Neural progenitor cell (in vitro differentiated cells): ENCODE measurements at regions not wholly inside any gene's neighbourhood (a gene's known extent, or its start where the extent isn't known, plus 50 kb on each side); places are given as distances from the start of the nearest gene placed in this dataset.
A peak's percentile ranks its signal among the peaks of the same experiment; 100 is the strongest.

Source experiments
- DNase-seq: peaks from one replicate; pipeline ENCODE4 v3.0.0-alpha.2; 2016; ENCODE audit warnings: low spot score
- H2AFZ ChIP-seq: fragments of 200-600 bp; sonication (generic); replicated peaks from 2 replicates; pipeline ENCODE4 v1.6.1; 2016; ENCODE audit warnings: antibody characterized with exemption
- H3F3A ChIP-seq: fragments of 200-600 bp; sonication (generic); 2 replicates; pipeline ENCODE4 v1.6.1; 2016; ENCODE audit warnings: antibody characterized with exemption, low read depth
- H3K27ac ChIP-seq: fragments of 200-600 bp; sonication (generic); 2 replicates; pipeline ENCODE4 v1.5.1; 2016; ENCODE audit warnings: mild to moderate bottlenecking
- H3K27me3 ChIP-seq: fragments of 200-600 bp; sonication (generic); 2 replicates; pipeline ENCODE4 v1.6.1; 2016; ENCODE audit warnings: mild to moderate bottlenecking, moderate library complexity
- H3K36me3 ChIP-seq: fragments of 200-600 bp; sonication (generic); 2 replicates; pipeline ENCODE4 v1.5.1; 2016
- H3K4me1 ChIP-seq: fragments of 200-600 bp; sonication (generic); 2 replicates; pipeline ENCODE4 v1.6.1; 2016; ENCODE audit warnings: mixed run types
- H3K4me2 ChIP-seq: fragments of 200-600 bp; sonication (generic); 2 replicates; pipeline ENCODE4 v1.6.1; 2016
- H3K4me3 ChIP-seq: fragments of 200-600 bp; sonication (generic); 2 replicates; pipeline ENCODE4 v1.5.1; 2016
- H3K79me2 ChIP-seq: fragments of 200-600 bp; sonication (generic); 2 replicates; pipeline ENCODE4 v1.6.1; 2016; ENCODE audit warnings: low read depth
- H3K9ac ChIP-seq: fragments of 200-600 bp; sonication (generic); 2 replicates; pipeline ENCODE4 v1.6.1; 2016
- H3K9me3 ChIP-seq: fragments of 200-600 bp; sonication (generic); 2 replicates; pipeline ENCODE4 v1.5.1; 2016; ENCODE audit warnings: low read depth
- H4K20me1 ChIP-seq: fragments of 200-600 bp; sonication (generic); 2 replicates; pipeline ENCODE4 v1.6.1; 2016; ENCODE audit warnings: low read depth
- H3K27ac Mint-ChIP-seq: 3 replicates; pipeline ENCODE4 v1.8.0; 2021; ENCODE audit warnings: mixed read lengths
- H3K27me3 Mint-ChIP-seq: 2 replicates; pipeline ENCODE4 v1.8.0; 2022; ENCODE audit warnings: low read depth, mild to moderate bottlenecking, inconsistent platforms, moderate library complexity, mixed read lengths; ENCODE audit not compliant: insufficient read depth
- H3K36me3 Mint-ChIP-seq: 3 replicates; pipeline ENCODE4 v1.8.0; 2021; ENCODE audit warnings: mixed read lengths
- H3K4me1 Mint-ChIP-seq: 3 replicates; pipeline ENCODE4 v1.8.0; 2021; ENCODE audit warnings: mixed read lengths
- H3K4me3 Mint-ChIP-seq: 3 replicates; pipeline ENCODE4 v1.8.0; 2021; ENCODE audit warnings: mild to moderate bottlenecking, moderate library complexity, mixed read lengths
- H3K9me3 Mint-ChIP-seq: 3 replicates; pipeline ENCODE4 v1.8.0; 2020; ENCODE audit warnings: mixed read lengths
- CTCF ChIP-seq: fragments of 200-600 bp; sonication (generic); IDR thresholded peaks from 2 replicates; pipeline ENCODE4 v1.5.1; 2017; ENCODE audit warnings: antibody characterized with exemption, mild to moderate bottlenecking
- EZH2 ChIP-seq: fragments of 200-600 bp; sonication (generic); IDR thresholded peaks from 2 replicates; pipeline ENCODE4 v1.6.1; 2017; ENCODE audit warnings: antibody characterized with exemption, mild to moderate bottlenecking, moderate library complexity
- EZH2phosphoT487 ChIP-seq: fragments of 200-600 bp; sonication (generic); IDR thresholded peaks from 2 replicates; pipeline ENCODE4 v1.6.1; 2017; ENCODE audit warnings: antibody characterized with exemption

GRCh38 chr9:99326112-99326916 is 104.2 kb downstream of the SEC61B start:
- no peaks in the 10 kb centered on the region for H3F3A ChIP-seq
- no peak overlapping the region for H3K4me3 ChIP-seq
- H3K27ac ChIP-seq: no peak overlapping the region
- no peak overlapping the region for H3K4me2 ChIP-seq
- no peaks in the 10 kb centered on the region for H3K36me3 ChIP-seq
- H3K4me1 ChIP-seq: peaks cover 4% of the 10 kb centered on the region
- Mint-ChIP-seq H3K27ac (no peak overlapping the region), H3K9me3 (no peaks in the 10 kb centered on the region), H3K27me3 (no peaks in the 10 kb centered on the region), H3K4me3 (no peak overlapping the region), H3K36me3 (no peaks in the 10 kb centered on the region), H3K4me1 (no peaks in the 10 kb centered on the region)
- H3K9me3 ChIP-seq: no peaks in the 10 kb centered on the region
- H3K27me3 ChIP-seq: no peaks in the 10 kb centered on the region
- no peak overlapping the region for H2AFZ ChIP-seq
- TF ChIP-seq EZH2phosphoT487 (no peak), EZH2 (no peak), CTCF (peak; percentile 26)
- no peaks in the 10 kb centered on the region for H3K79me2 ChIP-seq
- peak; percentile 51 for DNase-seq
- no peak overlapping the region for H3K9ac ChIP-seq
- no peaks in the 10 kb centered on the region for H4K20me1 ChIP-seq

GRCh38 chr9:99326917-99327189 is 104.8 kb downstream of the SEC61B start:
- no peaks in the 10 kb centered on the region for H3K36me3 ChIP-seq
- no peak overlapping the region for H3K4me3 Mint-ChIP-seq
- H3K79me2 ChIP-seq: no peaks in the 10 kb centered on the region
- H3K27ac ChIP-seq: no peak overlapping the region
- H3K4me3 ChIP-seq: no peak overlapping the region
- H3K27me3 ChIP-seq: no peaks in the 10 kb centered on the region
- no peaks in the 10 kb centered on the region for H3K36me3 Mint-ChIP-seq
- no peaks in the 10 kb centered on the region for H4K20me1 ChIP-seq
- no peaks in the 10 kb centered on the region for H3K9me3 ChIP-seq
- no peaks in the 10 kb centered on the region for H3F3A ChIP-seq
- peaks cover 4% of the 10 kb centered on the region for H3K4me1 ChIP-seq
- no peaks in the 10 kb centered on the region for H3K4me1 Mint-ChIP-seq
- no peak overlapping the region for H3K27ac Mint-ChIP-seq
- H2AFZ ChIP-seq: no peak overlapping the region
- H3K9ac ChIP-seq: no peak overlapping the region
- no peak overlapping the region for H3K4me2 ChIP-seq
- TF ChIP-seq EZH2phosphoT487: no peak
- no peak for TF ChIP-seq EZH2
- TF ChIP-seq CTCF: no peak
- no peaks in the 10 kb centered on the region for H3K27me3 Mint-ChIP-seq
- no peak for DNase-seq
- H3K9me3 Mint-ChIP-seq: no peaks in the 10 kb centered on the region

DNA sequence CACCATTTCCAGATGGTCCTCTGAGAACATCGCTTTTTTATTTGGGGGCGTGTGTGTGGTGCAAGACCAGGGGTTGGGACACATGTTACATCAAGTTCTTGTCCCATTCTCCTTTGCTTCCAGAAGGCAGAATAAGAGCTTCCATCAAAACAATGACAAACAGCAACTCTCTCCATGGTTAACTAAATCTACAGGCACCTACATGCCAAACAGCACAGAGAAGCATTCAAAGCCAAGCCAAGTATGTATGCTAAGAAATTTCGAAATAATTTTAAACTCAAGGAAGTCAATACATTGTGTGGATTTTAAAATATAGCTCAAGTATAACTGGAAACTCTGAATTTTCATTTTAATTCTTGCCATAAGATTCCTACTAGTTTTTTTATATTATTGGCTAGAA is 105.6 kb downstream of the SEC61B start:
- no peaks in the 10 kb centered on the region for H3K27me3 Mint-ChIP-seq
- no peaks in the 10 kb centered on the region for H3K9me3 ChIP-seq
- H3K4me2 ChIP-seq: no peak overlapping the region
- no peak overlapping the region for H2AFZ ChIP-seq
- no peaks in the 10 kb centered on the region for H3K79me2 ChIP-seq
- no peak overlapping the region for H3K27ac Mint-ChIP-seq
- no peaks in the 10 kb centered on the region for H4K20me1 ChIP-seq
- H3K4me3 ChIP-seq: no peak overlapping the region
- H3K36me3 Mint-ChIP-seq: no peaks in the 10 kb centered on the region
- no peaks in the 10 kb centered on the region for H3K36me3 ChIP-seq
- TF ChIP-seq EZH2: no peak
- TF ChIP-seq EZH2phosphoT487: no peak
- H3K4me1 Mint-ChIP-seq: no peaks in the 10 kb centered on the region
- no peaks in the 10 kb centered on the region for H3K27me3 ChIP-seq
- no peak overlapping the region for H3K9ac ChIP-seq
- no peaks in the 10 kb centered on the region for H3F3A ChIP-seq
- peaks cover 4% of the 10 kb centered on the region for H3K4me1 ChIP-seq
- no peak for DNase-seq
- H3K27ac ChIP-seq: no peak overlapping the region
- H3K9me3 Mint-ChIP-seq: no peaks in the 10 kb centered on the region
- no peak overlapping the region for H3K4me3 Mint-ChIP-seq

DNA sequence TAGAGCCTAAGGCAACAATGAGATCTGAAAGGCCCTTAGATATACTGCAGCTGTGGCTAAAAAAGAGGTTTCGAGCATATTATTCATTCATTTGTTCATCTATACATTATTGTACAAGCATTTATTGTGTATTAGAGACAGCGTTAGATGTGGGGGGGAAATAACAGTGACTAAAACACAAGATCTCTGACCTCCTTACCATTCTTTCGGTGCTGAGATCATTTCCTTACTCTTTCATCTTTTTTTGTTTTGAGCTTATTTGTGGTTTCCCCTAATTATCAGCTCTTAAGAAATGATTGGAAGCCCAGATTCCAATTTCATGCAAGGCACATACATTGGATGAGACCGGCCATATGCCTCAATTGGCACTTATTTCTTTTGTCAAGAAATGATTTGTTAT is 113.2 kb downstream of the SEC61B start:
- H3K4me1 ChIP-seq: no peaks in the 10 kb centered on the region
- Mint-ChIP-seq H3K27me3 (peaks cover 4% of the 10 kb centered on the region), H3K4me1 (no peaks in the 10 kb centered on the region), H3K4me3 (no peak overlapping the region), H3K9me3 (peaks cover 2% of the 10 kb centered on the region), H3K27ac (no peak overlapping the region), H3K36me3 (no peaks in the 10 kb centered on the region)
- no peak overlapping the region for H3K4me2 ChIP-seq
- H3K27me3 ChIP-seq: no peaks in the 10 kb centered on the region
- H3F3A ChIP-seq: no peaks in the 10 kb centered on the region
- TF ChIP-seq EZH2phosphoT487: no peak
- TF ChIP-seq CTCF: no peak
- no peak for TF ChIP-seq EZH2
- H3K36me3 ChIP-seq: no peaks in the 10 kb centered on the region
- no peak overlapping the region for H2AFZ ChIP-seq
- H3K79me2 ChIP-seq: no peaks in the 10 kb centered on the region
- H3K9ac ChIP-seq: no peak overlapping the region
- no peak overlapping the region for H3K4me3 ChIP-seq
- H4K20me1 ChIP-seq: no peaks in the 10 kb centered on the region
- DNase-seq: no peak
- H3K9me3 ChIP-seq: no peaks in the 10 kb centered on the region
- no peak overlapping the region for H3K27ac ChIP-seq
